Breast epithelium (tissue), 4 donors: ENCODE measurements at regions not wholly inside any gene's neighbourhood (a gene's known extent, or its start where the extent isn't known, plus 50 kb on each side); places are given as distances from the start of the nearest gene placed in this dataset.

Experiments used
- DNase-seq, 2 donors: peaks; one replicate each; pipeline ENCODE4 v3.0.0-alpha.2; 2019; ENCODE audit warnings: low spot score in 2 of 2
- H3K27ac ChIP-seq, 2 donors: fragments of 200-600 bp; sonication (generic) in 1 of 2; one replicate each; pipeline ENCODE4 v1.5.1; 2016 to 2019; ENCODE audit warnings: mild to moderate bottlenecking in 1 of 2
- H3K27me3 ChIP-seq, 2 donors: fragments of 200-600 bp; sonication (generic) in 1 of 2; one replicate each; pipeline versions ENCODE4 v1.5.1 to v1.6.0; 2017 to 2019; ENCODE audit warnings: control low read depth in 1 of 2, mild to moderate bottlenecking in 1 of 2
- H3K36me3 ChIP-seq: fragments of 200-600 bp; one replicate; pipeline ENCODE4 v1.5.1; 2019
- H3K4me1 ChIP-seq, 2 donors: fragments of 200-600 bp; sonication (generic); one replicate each; pipeline ENCODE4 v1.5.1; 2016 to 2019; ENCODE audit warnings: control low read depth in 1 of 2
- H3K4me3 ChIP-seq, 3 donors: fragments of 200-600 bp; sonication (generic); 1 replicate in 2 of 3; 2 replicates in 1 of 3; pipeline ENCODE4 v1.5.1; 2016 to 2019; ENCODE audit warnings: mild to moderate bottlenecking in 3 of 3, moderate library complexity in 2 of 3
- H3K9me3 ChIP-seq, 2 donors: fragments of 200-600 bp; sonication (generic) in 1 of 2; one replicate each; pipeline ENCODE4 v1.5.1; 2016 to 2019; ENCODE audit warnings: control low read depth in 1 of 2
- CTCF ChIP-seq, 3 donors: fragments of 450-650 bp; IDR thresholded peaks; one replicate each; pipeline ENCODE4 v1.5.1; 2016 to 2017; ENCODE audit warnings: antibody characterized with exemption in 3 of 3, mild to moderate bottlenecking in 3 of 3, moderate library complexity in 3 of 3
- POLR2A ChIP-seq: fragments of 450-650 bp; IDR thresholded peaks from one replicate; pipeline ENCODE4 v1.6.1; 2016; ENCODE audit warnings: antibody characterized with exemption, mild to moderate bottlenecking, moderate library complexity
- POLR2AphosphoS5 ChIP-seq, 3 donors: sonication (generic); formaldehyde crosslinking; IDR thresholded peaks; one replicate each; pipeline ENCODE4 v1.6.1; 2017; ENCODE audit warnings: antibody characterized with exemption in 3 of 3
- intact Hi-C: fragments of 100-400 bp; cut with DNase I; formaldehyde crosslinking; loops from one replicate; pipeline ENCODE4 v1.15.1; 2023; ENCODE audit warnings: low total_unique reads

DNA sequence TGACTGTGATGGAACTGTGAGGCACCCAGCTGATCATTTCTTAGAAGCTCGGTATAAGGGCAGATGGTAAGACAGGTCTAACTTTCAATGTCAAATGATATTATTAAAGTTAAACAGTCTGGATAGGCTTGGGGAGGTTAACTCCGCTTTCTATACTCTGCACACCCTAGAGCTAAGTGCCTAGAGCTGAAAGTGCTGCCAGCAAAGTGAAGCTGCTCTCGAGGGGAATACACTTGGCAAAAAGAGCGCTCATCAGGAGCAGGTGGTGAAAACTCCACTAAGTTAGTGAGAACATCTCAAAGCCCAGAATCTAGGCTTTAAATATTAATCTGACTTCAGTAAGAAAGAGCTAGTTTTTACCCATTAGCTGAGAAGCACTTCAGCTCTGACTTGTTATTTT lies 349.6 kb upstream of the SLC30A5 start:
- H3K9me3 ChIP-seq: no peaks in the 10 kb centered on the region
- TF ChIP-seq POLR2AphosphoS5 (IDR thresholded peaks at IDR 0.05) (no peak), POLR2A (no peak), CTCF (IDR thresholded peaks at IDR 0.05) (no peak)

DNA sequence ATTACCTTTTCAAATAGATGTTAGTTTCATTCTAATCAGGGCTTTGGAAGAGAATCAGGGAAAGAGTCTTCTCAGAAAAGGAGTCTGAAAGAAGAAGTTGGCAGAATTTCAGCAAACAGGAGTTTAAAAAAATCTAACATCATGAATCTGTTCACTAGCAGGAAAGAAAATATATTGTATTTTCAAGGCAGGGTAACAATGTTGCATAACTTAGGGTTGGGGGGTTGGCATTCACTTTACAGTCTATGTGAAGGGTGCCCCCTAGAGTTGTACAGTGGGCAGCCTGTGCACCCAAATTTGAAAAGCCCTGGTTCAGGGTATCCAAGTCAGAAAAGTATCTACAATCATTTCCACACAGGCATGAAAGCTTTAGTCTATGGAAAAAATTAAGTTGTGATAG lies 348.4 kb upstream of the SLC30A5 start:
- no peaks in the 10 kb centered on the region for H3K9me3 ChIP-seq
- no peak overlapping the region for H3K27ac ChIP-seq
- intact Hi-C loops: no loop called here
- no peak overlapping the region for H3K4me3 ChIP-seq
- TF ChIP-seq POLR2A: no peak
- no peak for TF ChIP-seq CTCF (IDR thresholded peaks at IDR 0.05)
- TF ChIP-seq POLR2AphosphoS5 (IDR thresholded peaks at IDR 0.05): no peak
- peaks cover 0 to 11% of the 10 kb centered on the region in 2 donors for H3K4me1 ChIP-seq
- DNase-seq: no peak
- H3K36me3 ChIP-seq: no peaks in the 10 kb centered on the region
- no peaks in the 10 kb centered on the region for H3K27me3 ChIP-seq

More for the DNA sequence above, 349.6 kb upstream of the SLC30A5 start:
- H3K36me3 ChIP-seq: no peaks in the 10 kb centered on the region
- DNase-seq: no peak
- H3K4me3 ChIP-seq: no peak overlapping the region
- no peak overlapping the region for H3K27ac ChIP-seq
- peaks cover 0 to 11% of the 10 kb centered on the region in 2 donors for H3K4me1 ChIP-seq
- no peaks in the 10 kb centered on the region for H3K27me3 ChIP-seq
- intact Hi-C loops: no loop called here

DNA sequence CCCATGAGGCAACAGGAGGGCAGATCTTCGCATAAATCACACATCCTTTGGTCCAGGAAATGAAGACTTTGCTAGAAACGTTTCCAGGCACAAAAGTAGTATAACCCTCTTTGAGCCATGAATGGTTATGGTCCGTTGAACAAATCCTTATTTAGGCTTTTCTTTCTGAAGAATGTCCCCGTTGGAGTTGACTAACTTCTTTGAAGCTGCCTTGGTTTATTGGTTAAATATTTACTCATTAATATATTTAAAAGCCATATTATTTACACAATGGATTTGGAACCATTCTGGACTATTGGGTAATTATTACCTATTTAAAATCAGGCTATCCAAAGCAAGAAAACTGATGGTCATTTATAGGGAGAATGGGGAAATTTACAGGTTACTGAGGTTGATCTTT lies 347.6 kb upstream of the SLC30A5 start:
- TF ChIP-seq POLR2A (no peak), POLR2AphosphoS5 (IDR thresholded peaks at IDR 0.05) (no peak), CTCF (IDR thresholded peaks at IDR 0.05) (no peak)
- H3K27ac ChIP-seq: no peak overlapping the region
- no peak overlapping the region for H3K4me3 ChIP-seq
- no peaks in the 10 kb centered on the region for H3K36me3 ChIP-seq
- H3K9me3 ChIP-seq: no peaks in the 10 kb centered on the region
- H3K4me1 ChIP-seq: peaks cover 0 to 11% of the 10 kb centered on the region in 2 donors
- DNase-seq: no peak
- intact Hi-C loops: no loop called here
- no peaks in the 10 kb centered on the region for H3K27me3 ChIP-seq

DNA sequence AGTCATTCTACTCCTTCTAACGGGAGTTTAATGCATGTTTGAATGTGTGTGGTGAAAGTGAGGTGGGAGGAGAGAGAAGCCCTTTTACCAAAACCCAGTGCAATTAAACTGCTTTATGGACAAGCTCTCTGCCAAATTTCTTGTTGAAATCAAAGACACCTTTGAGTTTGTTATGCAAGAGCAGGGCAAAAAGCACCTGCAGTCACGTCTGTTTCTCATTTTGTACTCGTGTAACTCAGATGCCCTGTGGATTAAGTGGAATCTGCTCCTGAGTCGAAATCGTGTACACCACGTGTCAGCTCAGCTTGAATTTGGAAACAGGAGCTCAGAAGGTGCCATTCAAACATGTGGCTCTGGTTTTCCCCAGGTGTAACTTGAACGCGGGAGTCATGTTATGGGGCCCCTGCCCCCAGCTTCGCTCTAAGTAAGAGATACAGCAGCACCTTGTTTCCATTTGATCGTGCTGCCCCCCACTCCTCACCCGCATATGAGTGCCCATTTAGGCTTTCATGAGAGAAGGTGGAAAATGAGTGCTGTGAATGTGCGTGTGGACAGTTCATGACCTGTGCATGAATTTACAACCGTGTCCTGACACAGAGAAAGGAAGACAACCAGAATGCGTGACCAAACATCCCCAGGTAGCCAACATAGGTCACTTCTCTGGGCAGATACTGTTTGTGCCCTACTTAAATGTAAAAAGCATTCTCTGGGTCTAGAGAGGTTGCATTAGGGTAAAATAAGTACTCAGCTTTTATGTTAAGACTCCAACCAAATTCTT lies 347.0 kb upstream of the SLC30A5 start:
- H3K27ac ChIP-seq: peak overlapping the region in 1 of 2 donors; percentile 46
- H3K36me3 ChIP-seq: no peaks in the 10 kb centered on the region
- intact Hi-C loops: no loop called here
- peak in 1 of 2 donors; percentile 41 for DNase-seq
- H3K4me1 ChIP-seq: peaks cover 0 to 11% of the 10 kb centered on the region in 2 donors
- H3K9me3 ChIP-seq: no peaks in the 10 kb centered on the region
- H3K27me3 ChIP-seq: no peaks in the 10 kb centered on the region
- no peak overlapping the region for H3K4me3 ChIP-seq
- no peak for TF ChIP-seq POLR2AphosphoS5 (IDR thresholded peaks at IDR 0.05)
- no peak for TF ChIP-seq CTCF (IDR thresholded peaks at IDR 0.05)

DNA sequence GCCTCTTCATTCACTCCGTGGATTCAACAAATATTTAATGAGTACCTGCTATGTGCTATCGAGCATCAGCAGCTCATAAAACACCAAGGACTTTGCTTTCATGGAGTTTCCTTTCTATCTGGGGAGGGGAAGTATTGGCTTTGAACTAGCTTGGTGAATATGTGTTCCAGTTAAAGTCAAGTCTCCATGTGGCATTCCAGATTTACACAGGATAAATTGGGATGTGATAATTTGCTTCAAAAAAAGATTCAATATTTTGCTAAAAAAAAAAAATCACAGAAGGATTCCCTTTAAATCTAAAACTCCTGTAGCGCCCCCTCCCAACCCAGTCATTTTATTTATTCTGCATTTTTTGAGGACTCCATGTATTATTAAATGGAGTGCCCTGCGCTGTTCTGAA lies 346.3 kb upstream of the SLC30A5 start:
- intact Hi-C loops: no loop called here
- DNase-seq: no peak
- H3K27ac ChIP-seq: no peak overlapping the region
- no peaks in the 10 kb centered on the region for H3K36me3 ChIP-seq
- H3K27me3 ChIP-seq: no peaks in the 10 kb centered on the region
- TF ChIP-seq CTCF (IDR thresholded peaks at IDR 0.05) (no peak), POLR2A (no peak), POLR2AphosphoS5 (IDR thresholded peaks at IDR 0.05) (no peak)
- H3K9me3 ChIP-seq: no peaks in the 10 kb centered on the region
- peaks cover 0 to 11% of the 10 kb centered on the region in 2 donors for H3K4me1 ChIP-seq
- no peak overlapping the region for H3K4me3 ChIP-seq
